ENCODE measurements at regions not wholly inside any gene's neighbourhood (a gene's known extent, or its start where the extent isn't known, plus 50 kb on each side); places are given as distances from the start of the nearest gene placed in this dataset.

DNA sequence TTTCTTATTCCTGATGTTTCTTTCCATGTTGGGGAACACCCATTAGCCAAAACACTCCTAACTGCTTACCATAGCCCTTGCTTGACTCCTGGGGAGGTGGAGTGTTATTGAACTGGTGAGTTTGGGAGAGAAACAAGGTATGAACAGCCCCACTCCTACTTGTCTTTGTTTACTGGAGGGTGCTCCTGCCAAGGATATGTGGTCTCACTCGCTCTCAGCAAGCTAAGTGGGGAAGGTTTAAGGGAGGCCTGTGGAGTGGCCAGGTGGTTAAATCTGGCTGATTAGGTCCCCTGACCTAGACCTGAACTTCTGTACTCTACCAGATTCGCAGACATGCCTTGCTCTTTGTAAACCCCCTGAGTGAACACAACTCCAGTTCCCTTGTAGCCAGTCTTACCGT is 300.1 kb downstream of the PTEN start:
- Histone ChIP-seq H3K4me3 (ENCODE audit: low read depth in 1 of 2, low read length in 1 of 2) (no peak overlapping the region), H3K36me3 (no peaks in the 10 kb centered on the region), H3K27ac (no peak overlapping the region), H3K4me1 (ENCODE audit: control insufficient read depth in 1 of 2, insufficient read depth in 1 of 2, low read depth in 1 of 2, low read length in 1 of 2) (no peaks in the 10 kb centered on the region), H3K9me3 (no peaks in the 10 kb centered on the region), H3K27me3 (no peaks in the 10 kb centered on the region)
- TF ChIP-seq, protein P1, sequence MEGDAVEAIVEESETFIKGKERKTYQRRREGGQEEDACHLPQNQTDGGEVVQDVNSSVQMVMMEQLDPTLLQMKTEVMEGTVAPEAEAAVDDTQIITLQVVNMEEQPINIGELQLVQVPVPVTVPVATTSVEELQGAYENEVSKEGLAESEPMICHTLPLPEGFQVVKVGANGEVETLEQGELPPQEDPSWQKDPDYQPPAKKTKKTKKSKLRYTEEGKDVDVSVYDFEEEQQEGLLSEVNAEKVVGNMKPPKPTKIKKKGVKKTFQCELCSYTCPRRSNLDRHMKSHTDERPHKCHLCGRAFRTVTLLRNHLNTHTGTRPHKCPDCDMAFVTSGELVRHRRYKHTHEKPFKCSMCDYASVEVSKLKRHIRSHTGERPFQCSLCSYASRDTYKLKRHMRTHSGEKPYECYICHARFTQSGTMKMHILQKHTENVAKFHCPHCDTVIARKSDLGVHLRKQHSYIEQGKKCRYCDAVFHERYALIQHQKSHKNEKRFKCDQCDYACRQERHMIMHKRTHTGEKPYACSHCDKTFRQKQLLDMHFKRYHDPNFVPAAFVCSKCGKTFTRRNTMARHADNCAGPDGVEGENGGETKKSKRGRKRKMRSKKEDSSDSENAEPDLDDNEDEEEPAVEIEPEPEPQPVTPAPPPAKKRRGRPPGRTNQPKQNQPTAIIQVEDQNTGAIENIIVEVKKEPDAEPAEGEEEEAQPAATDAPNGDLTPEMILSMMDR (IDR thresholded peaks at IDR 0.05), result no peak

GRCh38 chr10:88164471-88164870 is 301.0 kb downstream of the PTEN start:
- no peaks in the 10 kb centered on the region for H3K36me3 ChIP-seq
- no peaks in the 10 kb centered on the region for H3K4me1 ChIP-seq (ENCODE audit: control insufficient read depth in 1 of 2, insufficient read depth in 1 of 2, low read depth in 1 of 2, low read length in 1 of 2)

GRCh38 chr10:88165849-88166271 is 302.4 kb downstream of the PTEN start:
- H3K4me3 ChIP-seq (ENCODE audit: low read depth in 1 of 2, low read length in 1 of 2), result no peak overlapping the region
- TF ChIP-seq, protein P1 (IDR thresholded peaks at IDR 0.05), result no peak
- H3K4me1 ChIP-seq (ENCODE audit: control insufficient read depth in 1 of 2, insufficient read depth in 1 of 2, low read depth in 1 of 2, low read length in 1 of 2), result no peaks in the 10 kb centered on the region
- no peaks in the 10 kb centered on the region for H3K36me3 ChIP-seq
- H3K27me3 ChIP-seq, result no peaks in the 10 kb centered on the region
- no peak overlapping the region for H3K27ac ChIP-seq
- no peaks in the 10 kb centered on the region for H3K9me3 ChIP-seq

More at GRCh38 chr10:88164471-88164870, 301.0 kb downstream of the PTEN start:
- Histone ChIP-seq H3K9me3 (no peaks in the 10 kb centered on the region), H3K27me3 (no peaks in the 10 kb centered on the region), H3K4me3 (ENCODE audit: low read depth in 1 of 2, low read length in 1 of 2) (no peak overlapping the region), H3K27ac (no peak overlapping the region)
- TF ChIP-seq, protein P1 (IDR thresholded peaks at IDR 0.05), result no peak

- no peaks in the 10 kb centered on the region for H3K4me1 ChIP-seq (ENCODE audit: control insufficient read depth in 1 of 2, insufficient read depth in 1 of 2, low read depth in 1 of 2, low read length in 1 of 2)
Measured at GRCh38 chr10:88168171-88169036, 305.0 kb downstream of the PTEN start.

DNA sequence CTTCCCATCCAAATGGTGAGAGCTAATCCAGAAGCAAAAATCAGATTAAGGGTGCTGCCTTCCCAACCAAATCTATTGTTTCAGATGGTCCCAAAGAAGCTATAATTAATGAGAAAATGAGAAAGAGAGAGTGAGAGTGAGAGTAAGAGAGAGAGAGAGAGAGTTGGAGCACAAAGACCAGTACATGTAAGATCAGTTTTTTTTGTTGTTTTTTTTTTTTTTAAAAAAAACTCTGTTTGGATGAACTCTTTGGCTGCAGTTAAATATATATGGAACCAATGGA is 305.6 kb downstream of the PTEN start:
- Histone ChIP-seq H3K4me1 (ENCODE audit: control insufficient read depth in 1 of 2, insufficient read depth in 1 of 2, low read depth in 1 of 2, low read length in 1 of 2) (no peaks in the 10 kb centered on the region), H3K9me3 (no peaks in the 10 kb centered on the region), H3K27me3 (no peaks in the 10 kb centered on the region), H3K4me3 (ENCODE audit: low read depth in 1 of 2, low read length in 1 of 2) (no peak overlapping the region), H3K27ac (no peak overlapping the region), H3K36me3 (no peaks in the 10 kb centered on the region)
- TF ChIP-seq, protein P1 (IDR thresholded peaks at IDR 0.05), result no peak

More at GRCh38 chr10:88168171-88169036, 305.0 kb downstream of the PTEN start:
- H3K27me3 ChIP-seq, result no peaks in the 10 kb centered on the region
- no peaks in the 10 kb centered on the region for H3K36me3 ChIP-seq
- H3K4me3 ChIP-seq (ENCODE audit: low read depth in 1 of 2, low read length in 1 of 2), result no peak overlapping the region
- no peaks in the 10 kb centered on the region for H3K9me3 ChIP-seq
- H3K27ac ChIP-seq, result no peak overlapping the region
- TF ChIP-seq, protein P1 (IDR thresholded peaks at IDR 0.05), result no peak
